ENCODE measurements at regions not wholly inside any gene's neighbourhood (a gene's known extent, or its start where the extent isn't known, plus 50 kb on each side); places are given as distances from the start of the nearest gene placed in this dataset.

DNA sequence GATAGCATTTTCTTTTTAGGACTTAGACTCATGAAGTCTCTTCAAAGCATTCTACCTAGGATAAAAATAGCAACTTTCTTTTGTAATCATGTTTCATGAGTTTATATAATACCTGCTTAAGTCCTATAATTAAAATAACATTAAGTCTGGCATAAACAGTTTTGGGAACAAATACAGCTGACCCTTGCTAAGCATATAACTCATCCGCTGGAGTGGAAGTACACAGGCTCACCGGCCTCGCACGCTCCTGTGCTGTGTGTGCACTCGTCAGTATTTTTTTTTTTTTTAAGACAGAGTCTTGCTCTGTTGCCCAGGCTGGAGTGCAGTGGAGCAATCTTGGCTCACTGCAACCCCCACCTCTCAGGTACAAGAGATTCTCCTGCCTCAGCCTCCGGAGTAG, 221.8 kb downstream of the ADAMTS15 start:
- Histone ChIP-seq H3K4me1 (ENCODE audit: control insufficient read depth, insufficient read depth, low read length) (no peaks in the 10 kb centered on the region), H3K9me3 (ENCODE audit: control insufficient read depth, insufficient read depth, low read depth, low read length) (no peaks in the 10 kb centered on the region), H3K4me3 (ENCODE audit: low read depth, low read length) (no peak overlapping the region), H3K27ac (ENCODE audit: extremely low read depth, low read depth, low read length) (no peak overlapping the region), H3K36me3 (ENCODE audit: control insufficient read depth in 2 of 2, insufficient read depth in 1 of 2, low read length in 2 of 2) (no peaks in the 10 kb centered on the region)
- ChIA-PET POLR2A (no interaction called here), CTCF (no interaction called here)
- TF ChIP-seq IKZF3 (tag by site-specific recombination; IDR thresholded peaks at IDR 0.05) (no peak), ZNF16 (tag by site-specific recombination; IDR thresholded peaks at IDR 0.05; ENCODE audit: low read depth) (no peak), KLF9 (tag by site-specific recombination; IDR thresholded peaks at IDR 0.05; ENCODE audit: low read depth) (no peak), ZNF138 (tag by site-specific recombination; IDR thresholded peaks at IDR 0.05; ENCODE audit: borderline replicate concordance) (no peak), ZNF561 (tag by site-specific recombination; IDR thresholded peaks at IDR 0.05; ENCODE audit: borderline replicate concordance) (no peak), ZEB2 (tag by site-specific recombination; IDR thresholded peaks at IDR 0.05) (no peak)
- TF ChIP-seq, protein P1, sequence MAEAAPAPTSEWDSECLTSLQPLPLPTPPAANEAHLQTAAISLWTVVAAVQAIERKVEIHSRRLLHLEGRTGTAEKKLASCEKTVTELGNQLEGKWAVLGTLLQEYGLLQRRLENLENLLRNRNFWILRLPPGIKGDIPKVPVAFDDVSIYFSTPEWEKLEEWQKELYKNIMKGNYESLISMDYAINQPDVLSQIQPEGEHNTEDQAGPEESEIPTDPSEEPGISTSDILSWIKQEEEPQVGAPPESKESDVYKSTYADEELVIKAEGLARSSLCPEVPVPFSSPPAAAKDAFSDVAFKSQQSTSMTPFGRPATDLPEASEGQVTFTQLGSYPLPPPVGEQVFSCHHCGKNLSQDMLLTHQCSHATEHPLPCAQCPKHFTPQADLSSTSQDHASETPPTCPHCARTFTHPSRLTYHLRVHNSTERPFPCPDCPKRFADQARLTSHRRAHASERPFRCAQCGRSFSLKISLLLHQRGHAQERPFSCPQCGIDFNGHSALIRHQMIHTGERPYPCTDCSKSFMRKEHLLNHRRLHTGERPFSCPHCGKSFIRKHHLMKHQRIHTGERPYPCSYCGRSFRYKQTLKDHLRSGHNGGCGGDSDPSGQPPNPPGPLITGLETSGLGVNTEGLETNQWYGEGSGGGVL (tag by site-specific recombination; IDR thresholded peaks at IDR 0.05): no peak

DNA sequence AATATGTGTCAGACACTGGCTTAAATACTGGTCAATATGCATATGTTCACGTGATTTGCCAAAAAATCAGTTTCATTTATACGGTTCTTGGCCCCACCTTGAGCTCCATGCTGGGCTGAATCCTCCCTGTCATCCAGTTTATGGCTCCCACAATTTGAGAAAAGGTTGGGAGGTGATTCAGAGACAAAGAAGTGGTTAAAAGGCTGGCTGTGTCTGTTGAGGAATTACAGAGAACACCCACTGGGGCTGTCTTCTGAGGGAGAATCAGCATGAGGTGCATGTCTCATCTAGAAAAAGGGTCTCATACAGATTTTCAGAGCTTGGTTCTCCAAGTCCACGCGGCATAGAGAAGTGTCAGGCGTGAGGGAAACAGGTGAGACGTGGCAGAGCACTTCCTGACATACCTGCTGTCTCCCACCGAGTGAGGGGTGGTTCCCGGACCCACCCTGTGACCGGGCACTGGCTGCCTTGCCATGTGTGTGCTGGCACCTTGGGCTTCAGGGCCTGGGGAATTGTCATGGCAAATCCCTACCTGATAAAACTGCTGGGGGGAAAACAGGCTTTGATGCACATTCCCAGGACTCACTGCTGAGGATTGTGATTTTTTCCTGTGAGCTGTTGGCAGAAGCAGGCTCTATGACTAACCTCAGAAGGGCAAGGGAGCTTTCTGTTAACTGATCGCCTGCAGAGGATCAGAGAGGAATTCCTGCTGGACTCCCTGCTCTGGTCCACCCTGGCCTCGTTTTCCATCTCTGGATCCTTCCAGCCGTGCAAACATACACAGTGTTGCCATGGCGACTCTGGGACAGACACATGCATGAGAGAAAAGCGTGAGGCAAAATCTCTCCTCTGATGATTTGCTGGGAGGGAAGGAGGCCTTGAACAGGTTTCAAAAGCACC, 223.6 kb downstream of the ADAMTS15 start:
- TF ChIP-seq, protein P2, sequence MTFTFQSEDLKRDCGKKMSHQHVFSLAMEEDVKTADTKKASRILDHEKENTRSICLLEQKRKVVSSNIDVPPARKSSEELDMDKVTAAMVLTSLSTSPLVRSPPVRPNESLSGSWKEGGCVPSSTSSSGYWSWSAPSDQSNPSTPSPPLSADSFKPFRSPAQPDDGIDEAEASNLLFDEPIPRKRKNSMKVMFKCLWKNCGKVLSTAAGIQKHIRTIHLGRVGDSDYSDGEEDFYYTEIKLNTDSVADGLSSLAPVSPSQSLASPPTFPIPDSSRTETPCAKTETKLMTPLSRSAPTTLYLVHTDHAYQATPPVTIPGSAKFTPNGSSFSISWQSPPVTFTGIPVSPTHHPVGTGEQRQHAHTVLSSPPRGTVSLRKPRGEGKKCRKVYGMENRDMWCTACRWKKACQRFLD (tag by site-specific recombination; IDR thresholded peaks at IDR 0.05): no peak
- no peak for TF ChIP-seq ZNF223 (tag by site-specific recombination; IDR thresholded peaks at IDR 0.05)
- no peak for TF ChIP-seq ZNF621 (tag by site-specific recombination; IDR thresholded peaks at IDR 0.05)
- no peak for TF ChIP-seq ZNF585B (tag by site-specific recombination; IDR thresholded peaks at IDR 0.05)
- no peak for TF ChIP-seq ZNF391 (tag by site-specific recombination; IDR thresholded peaks at IDR 0.05; ENCODE audit: borderline replicate concordance, low read depth)
- no peak for TF ChIP-seq ZNF121 (tag by site-specific recombination; IDR thresholded peaks at IDR 0.05)
- no peak for TF ChIP-seq ZNF416 (tag by site-specific recombination; IDR thresholded peaks at IDR 0.05)
- TF ChIP-seq ZNF521 (tag by site-specific recombination; IDR thresholded peaks at IDR 0.05): no peak
- TF ChIP-seq ZNF776 (tag by site-specific recombination; IDR thresholded peaks at IDR 0.05; ENCODE audit: borderline replicate concordance): no peak
- ChIA-PET POLR2A (no interaction called here), CTCF (interaction anchor here (1.0 kb wide), 2 partner anchors 12 to 190 kb away, joined by 3 read pairs; no protein-coding TSS in a partner anchor)
- H3K9me3 ChIP-seq (ENCODE audit: control insufficient read depth, insufficient read depth, low read depth, low read length): no peaks in the 10 kb centered on the region
- H3K36me3 ChIP-seq (ENCODE audit: control insufficient read depth in 2 of 2, insufficient read depth in 1 of 2, low read length in 2 of 2): no peaks in the 10 kb centered on the region
- no peaks in the 10 kb centered on the region for H3K4me1 ChIP-seq (ENCODE audit: control insufficient read depth, insufficient read depth, low read length)
- H3K4me3 ChIP-seq (ENCODE audit: low read depth, low read length): no peak overlapping the region
- no peak overlapping the region for H3K27ac ChIP-seq (ENCODE audit: extremely low read depth, low read depth, low read length)

DNA sequence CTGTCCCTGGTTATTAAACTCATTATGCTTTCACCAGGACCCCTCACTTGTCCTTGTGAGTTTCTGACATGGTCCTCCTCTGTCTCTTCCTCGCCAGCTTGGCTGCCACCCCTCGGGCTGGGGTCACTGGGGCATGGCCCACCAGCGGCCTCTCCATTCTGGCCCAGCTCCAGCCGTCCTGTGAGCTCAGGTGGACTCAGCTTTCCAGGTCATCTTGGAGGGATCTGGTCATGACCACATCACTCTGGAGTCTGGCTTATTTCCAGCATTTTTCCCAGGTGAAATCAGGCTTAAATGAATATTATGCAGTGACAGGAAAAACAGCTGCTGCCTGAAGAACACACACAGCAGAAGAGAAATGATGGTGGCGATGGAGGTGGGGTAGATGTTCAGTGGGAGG, 224.5 kb downstream of the ADAMTS15 start:
- Histone ChIP-seq H3K4me3 (ENCODE audit: low read depth, low read length) (no peak overlapping the region), H3K36me3 (ENCODE audit: control insufficient read depth in 2 of 2, insufficient read depth in 1 of 2, low read length in 2 of 2) (no peaks in the 10 kb centered on the region), H3K9me3 (ENCODE audit: control insufficient read depth, insufficient read depth, low read depth, low read length) (no peaks in the 10 kb centered on the region), H3K4me1 (ENCODE audit: control insufficient read depth, insufficient read depth, low read length) (no peaks in the 10 kb centered on the region), H3K27ac (ENCODE audit: extremely low read depth, low read depth, low read length) (no peak overlapping the region)
- POLR2A ChIA-PET: no interaction called here
- CTCF ChIA-PET: interaction anchor here (1.0 kb wide), 1 partner anchor 13 kb away, joined by 3 read pairs; no protein-coding TSS in a partner anchor
- no peak for TF ChIP-seq ZNF610 (tag by site-specific recombination; IDR thresholded peaks at IDR 0.05; ENCODE audit: borderline replicate concordance)
- TF ChIP-seq, protein P3, sequence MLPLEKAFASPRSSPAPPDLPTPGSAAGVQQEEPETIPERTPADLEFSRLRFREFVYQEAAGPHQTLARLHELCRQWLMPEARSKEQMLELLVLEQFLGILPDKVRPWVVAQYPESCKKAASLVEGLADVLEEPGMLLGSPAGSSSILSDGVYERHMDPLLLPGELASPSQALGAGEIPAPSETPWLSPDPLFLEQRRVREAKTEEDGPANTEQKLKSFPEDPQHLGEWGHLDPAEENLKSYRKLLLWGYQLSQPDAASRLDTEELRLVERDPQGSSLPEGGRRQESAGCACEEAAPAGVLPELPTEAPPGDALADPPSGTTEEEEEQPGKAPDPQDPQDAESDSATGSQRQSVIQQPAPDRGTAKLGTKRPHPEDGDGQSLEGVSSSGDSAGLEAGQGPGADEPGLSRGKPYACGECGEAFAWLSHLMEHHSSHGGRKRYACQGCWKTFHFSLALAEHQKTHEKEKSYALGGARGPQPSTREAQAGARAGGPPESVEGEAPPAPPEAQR (tag by site-specific recombination; IDR thresholded peaks at IDR 0.05): no peak
- TF ChIP-seq KLF10 (tag by site-specific recombination; IDR thresholded peaks at IDR 0.05): no peak
- no peak for TF ChIP-seq SP3 (tag by site-specific recombination; IDR thresholded peaks at IDR 0.05)
- TF ChIP-seq, protein P4, sequence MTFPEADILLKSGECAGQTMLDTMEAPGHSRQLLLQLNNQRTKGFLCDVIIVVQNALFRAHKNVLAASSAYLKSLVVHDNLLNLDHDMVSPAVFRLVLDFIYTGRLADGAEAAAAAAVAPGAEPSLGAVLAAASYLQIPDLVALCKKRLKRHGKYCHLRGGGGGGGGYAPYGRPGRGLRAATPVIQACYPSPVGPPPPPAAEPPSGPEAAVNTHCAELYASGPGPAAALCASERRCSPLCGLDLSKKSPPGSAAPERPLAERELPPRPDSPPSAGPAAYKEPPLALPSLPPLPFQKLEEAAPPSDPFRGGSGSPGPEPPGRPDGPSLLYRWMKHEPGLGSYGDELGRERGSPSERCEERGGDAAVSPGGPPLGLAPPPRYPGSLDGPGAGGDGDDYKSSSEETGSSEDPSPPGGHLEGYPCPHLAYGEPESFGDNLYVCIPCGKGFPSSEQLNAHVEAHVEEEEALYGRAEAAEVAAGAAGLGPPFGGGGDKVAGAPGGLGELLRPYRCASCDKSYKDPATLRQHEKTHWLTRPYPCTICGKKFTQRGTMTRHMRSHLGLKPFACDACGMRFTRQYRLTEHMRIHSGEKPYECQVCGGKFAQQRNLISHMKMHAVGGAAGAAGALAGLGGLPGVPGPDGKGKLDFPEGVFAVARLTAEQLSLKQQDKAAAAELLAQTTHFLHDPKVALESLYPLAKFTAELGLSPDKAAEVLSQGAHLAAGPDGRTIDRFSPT (tag by site-specific recombination; IDR thresholded peaks at IDR 0.05): no peak
- TF ChIP-seq ZEB2 (tag by site-specific recombination; IDR thresholded peaks at IDR 0.05): no peak
- TF ChIP-seq, protein P5, sequence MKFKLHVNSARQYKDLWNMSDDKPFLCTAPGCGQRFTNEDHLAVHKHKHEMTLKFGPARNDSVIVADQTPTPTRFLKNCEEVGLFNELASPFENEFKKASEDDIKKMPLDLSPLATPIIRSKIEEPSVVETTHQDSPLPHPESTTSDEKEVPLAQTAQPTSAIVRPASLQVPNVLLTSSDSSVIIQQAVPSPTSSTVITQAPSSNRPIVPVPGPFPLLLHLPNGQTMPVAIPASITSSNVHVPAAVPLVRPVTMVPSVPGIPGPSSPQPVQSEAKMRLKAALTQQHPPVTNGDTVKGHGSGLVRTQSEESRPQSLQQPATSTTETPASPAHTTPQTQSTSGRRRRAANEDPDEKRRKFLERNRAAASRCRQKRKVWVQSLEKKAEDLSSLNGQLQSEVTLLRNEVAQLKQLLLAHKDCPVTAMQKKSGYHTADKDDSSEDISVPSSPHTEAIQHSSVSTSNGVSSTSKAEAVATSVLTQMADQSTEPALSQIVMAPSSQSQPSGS (tag by site-specific recombination; IDR thresholded peaks at IDR 0.05; ENCODE audit: low read depth): no peak
- no peak for TF ChIP-seq ZNF549 (tag by site-specific recombination; IDR thresholded peaks at IDR 0.05)
- no peak for TF ChIP-seq ZNF138 (tag by site-specific recombination; IDR thresholded peaks at IDR 0.05; ENCODE audit: borderline replicate concordance)
